GM12872 (cell line): ENCODE measurements at regions not wholly inside any gene's neighbourhood (a gene's known extent, or its start where the extent isn't known, plus 50 kb on each side); places are given as distances from the start of the nearest gene placed in this dataset.
A peak's percentile ranks its signal among the peaks of the same experiment; 100 is the strongest.

Source experiments
- CTCF ChIP-seq: IDR thresholded peaks from 3 replicates; pipeline ENCODE4 v1.5.1; 2011; ENCODE audit warnings: low read depth, mild to moderate bottlenecking, low read length, moderate library complexity; ENCODE audit not compliant: insufficient read depth

GRCh38 chr7:81529785-81530184 is 240.1 kb downstream of the HGF start:
- no peak for TF ChIP-seq CTCF

- peak; percentile 11; the same call in 1 of the 3 replicates for TF ChIP-seq CTCF
Observed at GRCh38 chr7:81527651-81528050, 242.2 kb downstream of the HGF start.

- no peak for TF ChIP-seq CTCF
Observed at GRCh38 chr7:81526971-81527370, 242.9 kb downstream of the HGF start.

- no peak for TF ChIP-seq CTCF
Observed at GRCh38 chr7:81525841-81526240, 244.0 kb downstream of the HGF start.

GRCh38 chr7:81519886-81520285 is 250.0 kb downstream of the HGF start:
- no peak for TF ChIP-seq CTCF

- no peak for TF ChIP-seq CTCF
Observed at GRCh38 chr7:81516898-81517297, 252.9 kb downstream of the HGF start.

- TF ChIP-seq CTCF, result no peak
Observed at GRCh38 chr7:81515009-81515408, 254.8 kb downstream of the HGF start.

GRCh38 chr7:81514546-81514945 is 255.3 kb downstream of the HGF start:
- TF ChIP-seq CTCF, result no peak
